T-helper 2 cell treated with Interferon-gamma antibody and Interleukin-4, amounts not matched to agents 5 μg/mL and 100 μg/mL, for 36 hours (primary cell): ENCODE measurements at regions not wholly inside any gene's neighbourhood (a gene's known extent, or its start where the extent isn't known, plus 50 kb on each side); places are given as distances from the start of the nearest gene placed in this dataset.

Experiments
- DNase-seq: peaks from one replicate; pipeline ENCODE4 v3.0.0; 2021; ENCODE audit warnings: low spot score
- H3K27ac Mint-ChIP-seq: one replicate; pipeline ENCODE4 v1.8.0; 2021; ENCODE audit warnings: mild to moderate bottlenecking, mixed read lengths
- H3K27me3 Mint-ChIP-seq: one replicate; pipeline ENCODE4 v1.8.0; 2021; ENCODE audit warnings: low read depth, mixed read lengths
- H3K36me3 Mint-ChIP-seq: one replicate; pipeline ENCODE4 v1.8.0; 2021; ENCODE audit warnings: low read depth, mixed read lengths
- H3K4me1 Mint-ChIP-seq: one replicate; pipeline ENCODE4 v1.8.0; 2021; ENCODE audit warnings: low read depth, mixed read lengths
- H3K4me3 Mint-ChIP-seq: one replicate; pipeline ENCODE4 v1.8.0; 2022; ENCODE audit warnings: mild to moderate bottlenecking, moderate library complexity, mixed read lengths
- H3K9me3 Mint-ChIP-seq: one replicate; pipeline ENCODE4 v1.8.0; 2021; ENCODE audit warnings: mixed read lengths

DNA sequence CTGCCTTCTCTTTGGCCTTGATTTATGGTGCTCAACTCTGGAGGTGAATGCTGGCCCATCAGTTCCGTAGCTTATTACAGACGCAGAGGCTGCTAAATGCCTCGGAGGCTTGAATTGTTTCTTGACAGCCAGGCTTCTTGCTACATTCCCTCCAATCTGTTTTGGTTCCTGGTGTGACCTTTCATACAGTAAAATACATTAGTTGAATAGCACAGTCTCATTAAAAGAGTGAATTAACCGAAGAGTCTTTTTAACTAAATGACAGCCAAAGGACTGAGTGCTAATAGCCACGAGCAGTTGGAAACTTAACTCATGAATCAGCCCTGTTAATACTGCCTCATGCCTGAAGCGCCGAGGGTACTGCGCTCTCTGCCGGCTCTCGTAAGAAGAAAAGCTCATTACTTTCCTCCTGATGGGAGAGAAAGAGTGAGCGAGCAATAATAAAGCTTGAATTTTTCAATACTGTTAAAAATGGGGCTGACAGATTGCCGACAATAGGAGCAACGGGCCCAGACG lies 236.4 kb upstream of the GPR26 start:
- Mint-ChIP-seq H3K27ac (no peak overlapping the region), H3K4me1 (no peaks in the 10 kb centered on the region), H3K36me3 (no peaks in the 10 kb centered on the region), H3K9me3 (no peaks in the 10 kb centered on the region), H3K4me3 (no peak overlapping the region), H3K27me3 (peaks cover 5% of the 10 kb centered on the region)
- DNase-seq = no peak

DNA sequence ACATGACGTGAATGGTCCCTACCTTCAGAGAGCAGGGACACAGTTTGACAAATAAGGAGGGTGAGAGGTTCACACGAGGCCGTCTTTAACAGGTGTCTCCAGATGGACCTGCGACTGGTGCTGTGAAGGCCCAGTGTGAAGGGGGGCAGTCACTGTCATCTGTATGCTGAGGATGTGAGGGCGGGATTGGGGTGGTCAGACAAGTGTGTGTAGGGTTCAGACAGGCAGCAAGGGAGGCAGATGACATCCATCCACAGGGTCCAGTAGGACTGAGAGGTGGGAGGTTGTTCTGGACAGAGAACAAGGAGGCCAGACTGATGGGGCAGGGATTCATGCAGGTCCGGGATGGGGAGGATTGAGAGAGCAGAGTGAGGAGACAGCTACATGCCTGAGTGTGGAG lies 232.6 kb upstream of the GPR26 start:
- no peaks in the 10 kb centered on the region for H3K27me3 Mint-ChIP-seq
- no peaks in the 10 kb centered on the region for H3K36me3 Mint-ChIP-seq
- H3K27ac Mint-ChIP-seq = no peak overlapping the region
- no peak for DNase-seq
- no peaks in the 10 kb centered on the region for H3K9me3 Mint-ChIP-seq
- no peaks in the 10 kb centered on the region for H3K4me1 Mint-ChIP-seq
- H3K4me3 Mint-ChIP-seq = no peak overlapping the region

DNA sequence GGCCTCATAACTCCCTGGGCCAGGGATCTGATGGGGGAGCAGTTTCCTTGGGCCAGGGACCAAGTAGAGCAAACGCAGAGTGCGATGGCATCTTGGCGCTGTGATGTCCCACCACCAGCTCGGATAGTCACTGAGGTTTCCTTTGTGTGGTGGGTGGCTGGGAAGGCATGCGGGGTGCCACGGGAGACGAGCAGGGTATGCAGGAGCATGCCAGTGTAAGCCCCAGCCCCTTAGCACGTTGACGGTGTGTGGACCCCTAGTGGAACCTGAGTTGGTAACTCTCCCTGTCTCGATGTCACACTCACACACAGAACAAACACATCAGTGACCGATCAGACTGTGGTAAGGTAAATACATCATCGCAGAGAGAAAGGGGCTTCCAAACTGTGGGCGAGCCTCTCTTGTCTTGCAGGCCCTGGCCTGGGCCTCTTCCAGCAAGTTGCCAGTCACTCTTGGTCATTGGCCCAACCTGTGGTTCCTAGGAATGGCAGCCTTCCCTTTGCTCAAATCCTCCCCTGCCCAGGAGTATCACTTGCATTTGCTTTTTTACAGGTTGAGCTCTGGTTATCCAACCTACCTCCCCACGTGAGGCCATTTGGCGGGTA lies 231.6 kb upstream of the GPR26 start:
- no peaks in the 10 kb centered on the region for H3K4me1 Mint-ChIP-seq
- no peak overlapping the region for H3K27ac Mint-ChIP-seq
- H3K27me3 Mint-ChIP-seq = no peaks in the 10 kb centered on the region
- no peaks in the 10 kb centered on the region for H3K9me3 Mint-ChIP-seq
- H3K36me3 Mint-ChIP-seq = no peaks in the 10 kb centered on the region
- no peak overlapping the region for H3K4me3 Mint-ChIP-seq
- no peak for DNase-seq

DNA sequence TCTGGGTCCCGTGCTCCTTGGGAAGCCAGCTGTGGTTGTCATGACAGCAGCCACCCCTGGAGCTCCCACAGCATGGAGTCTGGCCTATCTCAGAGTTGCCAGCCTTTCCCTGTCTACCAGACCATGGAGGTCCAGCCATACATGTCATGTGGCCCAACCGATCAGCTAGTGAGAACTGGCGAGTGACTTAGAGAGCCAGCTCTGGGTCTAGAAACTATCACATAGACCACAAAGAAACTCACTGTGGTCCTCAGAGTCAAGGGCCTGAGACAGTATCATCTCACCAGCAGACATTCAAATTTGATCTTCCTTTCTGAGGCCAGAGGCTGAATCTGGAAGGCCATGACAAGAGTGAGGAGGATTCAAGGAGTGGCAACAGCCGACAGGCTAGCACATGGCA lies 223.3 kb upstream of the GPR26 start:
- H3K4me1 Mint-ChIP-seq = no peaks in the 10 kb centered on the region
- H3K4me3 Mint-ChIP-seq = no peak overlapping the region
- no peaks in the 10 kb centered on the region for H3K27me3 Mint-ChIP-seq
- no peaks in the 10 kb centered on the region for H3K9me3 Mint-ChIP-seq
- no peak for DNase-seq
- H3K36me3 Mint-ChIP-seq = no peaks in the 10 kb centered on the region
- H3K27ac Mint-ChIP-seq = no peak overlapping the region

DNA sequence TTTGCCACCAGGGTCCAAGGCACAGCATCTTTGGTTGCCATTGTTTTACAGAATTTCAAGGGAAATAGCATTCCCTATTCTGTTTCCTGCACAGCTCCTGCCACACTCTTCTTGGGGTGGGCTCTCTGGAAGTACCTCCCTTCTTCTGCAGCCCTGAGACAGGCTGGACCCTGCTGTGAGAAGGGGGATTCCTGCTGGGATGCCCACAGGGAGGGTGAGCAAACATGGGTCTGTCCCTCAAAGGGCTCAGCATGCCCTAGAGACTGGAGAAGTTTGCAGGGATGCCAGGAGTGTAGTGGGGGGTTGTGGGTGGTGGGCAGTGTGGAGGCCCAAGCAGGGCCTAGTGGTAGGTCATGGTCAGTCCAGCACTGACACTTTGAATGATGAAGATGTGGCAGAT lies 222.2 kb upstream of the GPR26 start:
- no peaks in the 10 kb centered on the region for H3K36me3 Mint-ChIP-seq

DNA sequence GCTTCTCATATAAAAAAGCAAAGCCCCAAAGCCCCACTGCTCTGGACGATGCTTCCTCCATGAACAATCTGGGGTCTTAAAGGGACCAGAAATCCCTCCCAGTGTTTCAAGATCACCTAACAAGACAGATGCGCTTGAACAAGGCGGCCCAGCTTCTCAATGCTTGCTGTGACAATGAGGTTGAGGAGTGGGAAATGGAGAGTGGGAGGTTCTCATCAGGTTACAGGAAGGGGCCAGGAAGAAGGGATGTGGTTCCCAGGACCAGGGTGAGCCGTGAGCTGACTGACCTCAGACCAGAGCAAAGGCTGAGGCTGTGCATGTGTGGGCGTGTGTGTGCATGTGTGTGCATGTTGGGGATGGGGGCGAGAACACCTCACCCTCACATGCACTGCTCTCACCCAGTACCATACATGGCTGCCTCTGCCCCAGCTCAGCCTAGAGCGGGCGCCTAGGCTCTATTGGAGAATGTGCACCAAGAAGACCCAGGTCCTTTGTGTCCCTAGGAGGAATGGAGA lies 220.8 kb upstream of the GPR26 start:
- Mint-ChIP-seq H3K27ac (no peak overlapping the region), H3K36me3 (no peaks in the 10 kb centered on the region), H3K4me1 (no peaks in the 10 kb centered on the region), H3K9me3 (no peaks in the 10 kb centered on the region), H3K27me3 (peaks cover under 1% of the 10 kb centered on the region), H3K4me3 (no peak overlapping the region)
- no peak for DNase-seq

More for the DNA sequence above, 222.2 kb upstream of the GPR26 start:
- no peak overlapping the region for H3K27ac Mint-ChIP-seq
- no peaks in the 10 kb centered on the region for H3K9me3 Mint-ChIP-seq
- no peak overlapping the region for H3K4me3 Mint-ChIP-seq
- H3K4me1 Mint-ChIP-seq = no peaks in the 10 kb centered on the region
- no peak for DNase-seq
- no peaks in the 10 kb centered on the region for H3K27me3 Mint-ChIP-seq

DNA sequence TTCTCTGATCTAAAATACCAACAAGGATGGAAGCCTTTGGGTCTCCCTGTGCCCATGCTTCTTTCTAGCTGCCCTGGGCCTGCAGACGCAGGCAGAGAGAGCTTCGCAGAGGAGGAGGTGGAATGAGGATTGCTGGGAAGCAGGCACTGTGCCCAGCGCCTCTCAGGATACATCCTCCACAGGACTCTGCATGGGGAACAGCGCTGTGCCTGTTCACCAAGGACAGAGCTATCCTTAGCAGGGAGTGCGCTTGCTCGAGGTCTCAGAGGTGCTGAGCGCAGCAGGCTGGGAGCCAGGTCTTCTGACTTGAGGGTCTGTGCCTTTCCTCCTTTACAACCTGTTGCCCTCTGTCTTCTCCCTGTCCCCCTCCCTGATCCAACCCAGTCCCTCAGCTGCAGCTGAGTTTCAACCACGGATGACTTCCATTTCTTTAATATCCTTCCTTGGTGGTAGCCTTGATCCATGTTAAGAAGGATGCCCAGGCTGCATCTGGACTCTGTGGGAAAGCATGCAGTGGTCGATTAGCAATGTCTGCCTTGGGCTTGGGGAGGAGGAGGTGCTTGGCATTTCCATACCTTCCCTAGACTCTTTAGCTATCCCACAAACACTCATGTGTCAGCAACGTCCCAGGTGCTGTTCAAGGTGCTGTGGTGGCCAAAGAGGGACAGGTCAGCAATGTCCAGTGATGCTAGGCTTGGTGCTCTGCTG lies 219.6 kb upstream of the GPR26 start:
- H3K9me3 Mint-ChIP-seq = no peaks in the 10 kb centered on the region
- peaks cover 3% of the 10 kb centered on the region for H3K27me3 Mint-ChIP-seq
- no peaks in the 10 kb centered on the region for H3K4me1 Mint-ChIP-seq
- H3K27ac Mint-ChIP-seq = no peak overlapping the region
- no peak for DNase-seq
- no peak overlapping the region for H3K4me3 Mint-ChIP-seq
- no peaks in the 10 kb centered on the region for H3K36me3 Mint-ChIP-seq

DNA sequence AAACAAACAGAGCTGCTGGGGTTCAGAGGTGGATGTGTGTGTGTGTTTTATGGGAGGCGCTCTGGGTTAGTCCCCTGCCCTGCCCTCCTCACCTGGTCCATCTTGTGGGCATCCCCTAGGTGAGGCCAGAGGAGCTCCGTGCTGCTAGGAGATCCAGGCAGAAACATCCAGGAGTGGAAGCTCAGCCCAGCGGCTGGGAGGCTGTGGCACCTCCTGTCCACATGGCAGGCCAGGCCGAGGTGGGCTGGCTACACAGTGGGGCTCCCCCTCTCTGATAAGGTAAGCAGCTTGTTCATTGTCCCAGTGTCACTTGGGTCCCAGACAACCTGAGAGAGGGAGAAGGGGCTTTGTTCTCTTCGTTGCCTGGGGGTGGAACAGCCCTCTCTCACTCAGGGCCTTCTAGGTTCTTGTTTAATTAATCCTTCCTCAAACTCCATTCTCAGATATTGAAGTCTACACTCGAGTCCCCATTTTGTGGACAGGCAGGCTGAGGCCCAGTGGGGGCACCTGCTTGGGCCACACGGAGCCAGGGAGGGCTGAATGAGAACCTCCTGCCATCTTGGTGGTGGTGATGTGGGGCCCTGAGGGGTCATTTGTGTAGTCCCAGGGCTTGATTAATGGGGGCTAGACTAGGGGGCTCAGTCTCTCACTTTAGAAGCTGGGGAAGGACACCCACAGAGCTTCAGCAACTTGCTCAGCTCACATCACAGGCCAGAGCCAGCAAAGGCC lies 216.8 kb upstream of the GPR26 start:
- H3K4me1 Mint-ChIP-seq = no peaks in the 10 kb centered on the region
- H3K27ac Mint-ChIP-seq = no peak overlapping the region
- peaks cover 3% of the 10 kb centered on the region for H3K27me3 Mint-ChIP-seq
- no peaks in the 10 kb centered on the region for H3K36me3 Mint-ChIP-seq
- H3K4me3 Mint-ChIP-seq = no peak overlapping the region
- no peaks in the 10 kb centered on the region for H3K9me3 Mint-ChIP-seq
- DNase-seq = no peak

DNA sequence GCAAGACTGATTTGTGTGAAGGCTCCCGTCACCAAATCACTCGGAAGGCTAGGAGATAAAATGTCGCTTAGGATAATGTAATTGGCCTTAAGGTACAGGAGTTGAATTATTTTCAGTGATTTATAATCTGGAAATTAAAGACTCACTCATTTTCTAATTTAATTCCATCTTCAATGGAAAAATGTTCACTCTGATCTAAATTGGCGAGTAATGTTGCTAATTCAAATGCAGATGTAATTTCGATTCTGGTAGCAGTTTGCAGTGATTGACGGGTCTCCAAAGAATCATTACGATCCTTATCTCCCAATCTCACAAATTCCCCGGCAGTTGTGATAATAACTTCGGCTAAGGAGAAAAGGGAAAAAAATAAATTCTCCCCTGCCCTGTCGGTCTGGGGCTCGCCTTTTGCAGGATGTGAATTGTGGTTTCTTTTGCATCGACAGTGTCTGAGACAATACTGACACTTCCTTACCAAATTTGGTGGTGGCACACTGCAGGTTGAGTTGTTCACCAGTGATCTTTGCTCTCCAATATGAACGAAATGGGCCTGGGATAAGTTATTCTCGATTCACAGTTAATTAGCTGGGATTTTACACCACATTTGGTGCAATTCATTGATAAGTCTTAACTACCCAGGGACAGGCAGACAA lies 215.1 kb upstream of the GPR26 start:
- no peaks in the 10 kb centered on the region for H3K9me3 Mint-ChIP-seq
- peaks cover 3% of the 10 kb centered on the region for H3K27me3 Mint-ChIP-seq
- H3K27ac Mint-ChIP-seq = no peak overlapping the region
- no peaks in the 10 kb centered on the region for H3K4me1 Mint-ChIP-seq
- H3K4me3 Mint-ChIP-seq = no peak overlapping the region
- no peaks in the 10 kb centered on the region for H3K36me3 Mint-ChIP-seq
- DNase-seq = no peak

DNA sequence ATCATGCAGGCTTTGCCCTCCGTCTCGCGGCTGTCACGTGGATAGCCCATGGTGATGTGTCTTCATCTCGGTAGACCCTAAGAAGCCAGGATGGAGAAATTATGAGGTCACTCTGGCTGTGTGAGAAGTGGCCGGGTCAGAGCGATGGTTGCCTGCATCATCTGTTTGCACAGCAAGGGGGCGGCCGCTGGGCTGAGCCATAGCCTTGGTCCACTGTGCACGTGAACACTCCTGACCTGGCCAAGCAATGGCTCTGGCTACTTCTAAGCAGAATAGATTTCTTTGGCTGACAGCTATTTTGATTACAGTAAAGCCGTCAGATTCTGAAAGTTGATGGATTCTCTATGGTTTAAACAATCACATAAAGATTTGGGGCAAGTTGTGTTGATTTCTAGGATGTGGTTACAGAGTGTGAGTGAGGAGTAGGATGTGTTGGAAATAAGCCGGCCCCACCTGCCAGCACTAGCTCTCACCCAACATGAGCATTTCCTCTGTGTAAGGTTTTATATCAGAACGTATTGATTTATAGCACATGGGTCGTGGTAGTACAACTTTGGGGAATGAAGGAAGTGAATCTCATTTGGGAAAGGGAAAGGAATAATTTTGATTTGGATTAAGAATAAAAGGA lies 214.4 kb upstream of the GPR26 start:
- H3K4me1 Mint-ChIP-seq = no peaks in the 10 kb centered on the region

DNA sequence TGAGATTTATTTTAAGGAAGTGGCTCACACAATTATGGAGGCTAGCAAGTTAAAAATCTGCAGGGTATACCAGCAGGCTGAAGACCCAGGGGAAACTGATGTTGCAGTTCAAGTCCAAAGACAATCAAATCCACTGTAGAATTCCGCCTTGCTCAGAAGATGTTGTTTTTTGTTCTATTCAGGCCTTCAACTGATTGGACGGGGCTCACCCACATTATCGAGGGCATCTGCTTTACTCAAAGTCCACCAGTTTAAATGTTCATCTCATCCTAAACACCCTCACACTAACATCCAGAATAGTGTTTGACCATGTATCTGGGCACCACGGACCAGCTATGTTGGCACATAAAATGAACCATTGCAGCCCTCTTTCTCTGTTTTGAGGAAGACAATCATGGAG lies 211.2 kb upstream of the GPR26 start:
- Mint-ChIP-seq H3K9me3 (no peaks in the 10 kb centered on the region), H3K27ac (no peak overlapping the region), H3K4me1 (no peaks in the 10 kb centered on the region), H3K4me3 (no peak overlapping the region), H3K27me3 (peaks cover 3% of the 10 kb centered on the region), H3K36me3 (no peaks in the 10 kb centered on the region)
- DNase-seq = no peak

More for the DNA sequence above, 214.4 kb upstream of the GPR26 start:
- Mint-ChIP-seq H3K27ac (no peak overlapping the region), H3K27me3 (peaks cover 3% of the 10 kb centered on the region), H3K36me3 (no peaks in the 10 kb centered on the region), H3K9me3 (no peaks in the 10 kb centered on the region), H3K4me3 (no peak overlapping the region)
- DNase-seq = no peak

DNA sequence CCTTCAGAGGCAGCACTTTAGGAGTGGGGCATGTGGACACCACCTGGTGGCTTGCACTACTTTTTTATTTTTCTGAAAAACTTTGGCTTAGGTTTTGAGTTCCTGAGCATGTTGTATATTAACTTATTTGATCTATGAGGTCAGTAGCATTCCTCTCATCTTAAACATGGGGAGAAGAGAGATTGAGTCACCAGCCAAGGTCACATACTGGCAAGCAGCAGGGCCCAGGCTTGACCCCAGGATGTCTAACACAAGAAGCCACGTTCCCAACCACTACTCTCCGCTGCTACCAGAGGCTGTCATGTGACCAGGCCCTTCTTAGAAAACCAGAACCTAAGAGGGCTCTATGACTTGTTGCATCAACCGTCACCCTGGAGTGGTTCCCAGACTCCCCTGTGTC lies 210.3 kb upstream of the GPR26 start:
- Mint-ChIP-seq H3K36me3 (no peaks in the 10 kb centered on the region), H3K9me3 (no peaks in the 10 kb centered on the region), H3K4me3 (no peak overlapping the region), H3K4me1 (no peaks in the 10 kb centered on the region), H3K27ac (no peak overlapping the region), H3K27me3 (no peaks in the 10 kb centered on the region)
- no peak for DNase-seq

DNA sequence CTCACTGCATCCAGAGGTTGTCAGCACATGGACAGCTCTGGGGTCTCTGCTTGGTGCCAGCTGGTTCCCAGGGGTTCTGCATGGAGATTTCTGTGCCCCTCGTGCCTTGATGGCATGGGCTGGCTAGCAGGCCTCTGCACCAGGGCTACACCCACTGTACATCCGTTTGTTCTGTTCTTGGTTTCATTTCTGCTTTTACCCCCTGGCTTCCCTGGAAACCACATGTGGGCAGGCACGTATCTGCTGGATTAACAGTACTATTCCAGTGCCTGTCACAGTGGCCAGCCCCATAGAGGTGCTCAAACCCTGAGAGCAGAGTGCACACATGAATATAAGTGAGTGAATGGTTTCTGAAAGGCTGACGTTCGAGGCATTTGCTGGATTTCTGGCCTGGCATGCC lies 207.2 kb upstream of the GPR26 start:
- DNase-seq = no peak
- no peak overlapping the region for H3K4me3 Mint-ChIP-seq
- H3K27ac Mint-ChIP-seq = no peak overlapping the region
- no peaks in the 10 kb centered on the region for H3K36me3 Mint-ChIP-seq
- H3K9me3 Mint-ChIP-seq = no peaks in the 10 kb centered on the region
- H3K4me1 Mint-ChIP-seq = no peaks in the 10 kb centered on the region
- no peaks in the 10 kb centered on the region for H3K27me3 Mint-ChIP-seq
